ENCODE measurements at regions not wholly inside any gene's neighbourhood (a gene's known extent, or its start where the extent isn't known, plus 50 kb on each side); places are given as distances from the start of the nearest gene placed in this dataset.
"Not testable (repeated sequence)": the region's sequence is repeated elsewhere in the genome, so short reads cannot be mapped to it uniquely, and the experiment has no call there.

GRCh38 chr10:17538941-17539340, 78.2 kb downstream of the HACD1 start:
- Histone ChIP-seq H3K36me3 (ENCODE audit: control insufficient read depth, insufficient read depth, low read length, severe bottlenecking) (no peaks in the 10 kb centered on the region), H3K4me3 (ENCODE audit: low read length) (no peak overlapping the region), H3K4me1 (ENCODE audit: control insufficient read depth, insufficient read depth, low read length) (no peaks in the 10 kb centered on the region), H3K9me3 (ENCODE audit: control insufficient read depth, low read length) (peaks cover 6% of the 10 kb centered on the region), H3K9ac (ENCODE audit: low read length) (no peak overlapping the region), H3K27me3 (replicated peaks; ENCODE audit: control insufficient read depth, insufficient read depth, low read length) (no peaks in the 10 kb centered on the region)
- DNase-seq (ENCODE audit: low read depth) = no peak

GRCh38 chr10:17537281-17537680, 79.9 kb downstream of the HACD1 start:
- DNase-seq (ENCODE audit: low read depth) = no peak
- no peak overlapping the region for H3K4me3 ChIP-seq (ENCODE audit: low read length)
- no peak overlapping the region for H3K9ac ChIP-seq (ENCODE audit: low read length)
- no peaks in the 10 kb centered on the region for H3K27me3 ChIP-seq (replicated peaks; ENCODE audit: control insufficient read depth, insufficient read depth, low read length)
- H3K9me3 ChIP-seq (ENCODE audit: control insufficient read depth, low read length) = peaks cover 6% of the 10 kb centered on the region
- H3K36me3 ChIP-seq (ENCODE audit: control insufficient read depth, insufficient read depth, low read length, severe bottlenecking) = no peaks in the 10 kb centered on the region
- no peaks in the 10 kb centered on the region for H3K4me1 ChIP-seq (ENCODE audit: control insufficient read depth, insufficient read depth, low read length)

- H3K27me3 ChIP-seq (replicated peaks; ENCODE audit: control insufficient read depth, insufficient read depth, low read length) = no peaks in the 10 kb centered on the region
- no peak overlapping the region for H3K4me3 ChIP-seq (ENCODE audit: low read length)
- peak; percentile 14 for DNase-seq (ENCODE audit: low read depth)
- H3K36me3 ChIP-seq (ENCODE audit: control insufficient read depth, insufficient read depth, low read length, severe bottlenecking) = no peaks in the 10 kb centered on the region
- H3K9ac ChIP-seq (ENCODE audit: low read length) = no peak overlapping the region
- peaks cover 6% of the 10 kb centered on the region for H3K9me3 ChIP-seq (ENCODE audit: control insufficient read depth, low read length)
- H3K4me1 ChIP-seq (ENCODE audit: control insufficient read depth, insufficient read depth, low read length) = no peaks in the 10 kb centered on the region
Observed at GRCh38 chr10:17536221-17536620, 81.0 kb downstream of the HACD1 start.

GRCh38 chr10:17533731-17534130, 79.3 kb upstream of the ST8SIA6 start:
- H3K27me3 ChIP-seq (replicated peaks; ENCODE audit: control insufficient read depth, insufficient read depth, low read length) = no peaks in the 10 kb centered on the region
- H3K4me3 ChIP-seq (ENCODE audit: low read length) = no peak overlapping the region
- no peak for DNase-seq (ENCODE audit: low read depth)
- H3K9me3 ChIP-seq (ENCODE audit: control insufficient read depth, low read length) = no peaks in the 10 kb centered on the region
- H3K36me3 ChIP-seq (ENCODE audit: control insufficient read depth, insufficient read depth, low read length, severe bottlenecking) = no peaks in the 10 kb centered on the region
- H3K9ac ChIP-seq (ENCODE audit: low read length) = no peak overlapping the region
- no peaks in the 10 kb centered on the region for H3K4me1 ChIP-seq (ENCODE audit: control insufficient read depth, insufficient read depth, low read length)

- H3K36me3 ChIP-seq (ENCODE audit: control insufficient read depth, insufficient read depth, low read length, severe bottlenecking) = no peaks in the 10 kb centered on the region
- H3K4me1 ChIP-seq (ENCODE audit: control insufficient read depth, insufficient read depth, low read length) = peaks cover 9% of the 10 kb centered on the region
- no peak for DNase-seq (ENCODE audit: low read depth)
- H3K27me3 ChIP-seq (replicated peaks; ENCODE audit: control insufficient read depth, insufficient read depth, low read length) = no peaks in the 10 kb centered on the region
- H3K4me3 ChIP-seq (ENCODE audit: low read length) = no peak overlapping the region
- H3K9ac ChIP-seq (ENCODE audit: low read length) = no peak overlapping the region
- no peaks in the 10 kb centered on the region for H3K9me3 ChIP-seq (ENCODE audit: control insufficient read depth, low read length)
Observed at GRCh38 chr10:17528306-17528862, 74.0 kb upstream of the ST8SIA6 start.

- H3K27me3 ChIP-seq (replicated peaks; ENCODE audit: control insufficient read depth, insufficient read depth, low read length) = no peaks in the 10 kb centered on the region
- peak overlapping the region; percentile 17 for H3K4me3 ChIP-seq (ENCODE audit: low read length)
- peaks cover 9% of the 10 kb centered on the region for H3K4me1 ChIP-seq (ENCODE audit: control insufficient read depth, insufficient read depth, low read length)
- H3K9me3 ChIP-seq (ENCODE audit: control insufficient read depth, low read length) = no peaks in the 10 kb centered on the region
- H3K36me3 ChIP-seq (ENCODE audit: control insufficient read depth, insufficient read depth, low read length, severe bottlenecking) = no peaks in the 10 kb centered on the region
- no peak overlapping the region for H3K9ac ChIP-seq (ENCODE audit: low read length)
- DNase-seq (ENCODE audit: low read depth) = peak; percentile 89
Observed at GRCh38 chr10:17527514-17528146, 73.2 kb upstream of the ST8SIA6 start.

- H3K4me3 ChIP-seq (ENCODE audit: low read length); H3K36me3 ChIP-seq (ENCODE audit: control insufficient read depth, insufficient read depth, low read length, severe bottlenecking); H3K9ac ChIP-seq (ENCODE audit: low read length); DNase-seq (ENCODE audit: low read depth); H3K27me3 ChIP-seq (replicated peaks; ENCODE audit: control insufficient read depth, insufficient read depth, low read length); H3K9me3 ChIP-seq (ENCODE audit: control insufficient read depth, low read length); H3K4me1 ChIP-seq (ENCODE audit: control insufficient read depth, insufficient read depth, low read length): not testable (repeated sequence)
Observed at GRCh38 chr10:17526571-17526970, 72.2 kb upstream of the ST8SIA6 start.

GRCh38 chr10:17523917-17524316, 69.5 kb upstream of the ST8SIA6 start:
- H3K9me3 ChIP-seq (ENCODE audit: control insufficient read depth, low read length) = no peaks in the 10 kb centered on the region
- no peak for DNase-seq (ENCODE audit: low read depth)
- no peak overlapping the region for H3K9ac ChIP-seq (ENCODE audit: low read length)
- H3K4me1 ChIP-seq (ENCODE audit: control insufficient read depth, insufficient read depth, low read length) = peaks cover 10% of the 10 kb centered on the region
- H3K4me3 ChIP-seq (ENCODE audit: low read length) = no peak overlapping the region
- H3K27me3 ChIP-seq (replicated peaks; ENCODE audit: control insufficient read depth, insufficient read depth, low read length) = no peaks in the 10 kb centered on the region
- H3K36me3 ChIP-seq (ENCODE audit: control insufficient read depth, insufficient read depth, low read length, severe bottlenecking) = no peaks in the 10 kb centered on the region

GRCh38 chr10:17523246-17523753, 68.9 kb upstream of the ST8SIA6 start:
- Histone ChIP-seq H3K36me3 (ENCODE audit: control insufficient read depth, insufficient read depth, low read length, severe bottlenecking) (no peaks in the 10 kb centered on the region), H3K27me3 (replicated peaks; ENCODE audit: control insufficient read depth, insufficient read depth, low read length) (no peaks in the 10 kb centered on the region)
- no peak for DNase-seq (ENCODE audit: low read depth)

GRCh38 chr10:17522269-17522668, 67.9 kb upstream of the ST8SIA6 start:
- H3K27me3 ChIP-seq (replicated peaks; ENCODE audit: control insufficient read depth, insufficient read depth, low read length); H3K9ac ChIP-seq (ENCODE audit: low read length); H3K4me3 ChIP-seq (ENCODE audit: low read length); H3K9me3 ChIP-seq (ENCODE audit: control insufficient read depth, low read length); H3K36me3 ChIP-seq (ENCODE audit: control insufficient read depth, insufficient read depth, low read length, severe bottlenecking); DNase-seq (ENCODE audit: low read depth): not testable (repeated sequence)
- H3K4me1 ChIP-seq (ENCODE audit: control insufficient read depth, insufficient read depth, low read length) = peaks cover 13% of the 10 kb centered on the region

More at GRCh38 chr10:17523246-17523753, 68.9 kb upstream of the ST8SIA6 start:
- H3K4me3 ChIP-seq (ENCODE audit: low read length) = no peak overlapping the region
- H3K9ac ChIP-seq (ENCODE audit: low read length) = no peak overlapping the region
- peaks cover 16% of the 10 kb centered on the region for H3K4me1 ChIP-seq (ENCODE audit: control insufficient read depth, insufficient read depth, low read length)
- H3K9me3 ChIP-seq (ENCODE audit: control insufficient read depth, low read length) = no peaks in the 10 kb centered on the region

GRCh38 chr10:17519457-17519856, 65.1 kb upstream of the ST8SIA6 start:
- Histone ChIP-seq H3K27me3 (replicated peaks; ENCODE audit: control insufficient read depth, insufficient read depth, low read length) (no peaks in the 10 kb centered on the region), H3K4me3 (ENCODE audit: low read length) (no peak overlapping the region), H3K4me1 (ENCODE audit: control insufficient read depth, insufficient read depth, low read length) (peaks cover 18% of the 10 kb centered on the region), H3K9me3 (ENCODE audit: control insufficient read depth, low read length) (no peaks in the 10 kb centered on the region), H3K36me3 (ENCODE audit: control insufficient read depth, insufficient read depth, low read length, severe bottlenecking) (no peaks in the 10 kb centered on the region), H3K9ac (ENCODE audit: low read length) (no peak overlapping the region)
- no peak for DNase-seq (ENCODE audit: low read depth)

GRCh38 chr10:17518338-17518737, 63.9 kb upstream of the ST8SIA6 start:
- Histone ChIP-seq H3K9ac (ENCODE audit: low read length) (no peak overlapping the region), H3K4me1 (ENCODE audit: control insufficient read depth, insufficient read depth, low read length) (peaks cover 20% of the 10 kb centered on the region), H3K27me3 (replicated peaks; ENCODE audit: control insufficient read depth, insufficient read depth, low read length) (no peaks in the 10 kb centered on the region), H3K36me3 (ENCODE audit: control insufficient read depth, insufficient read depth, low read length, severe bottlenecking) (no peaks in the 10 kb centered on the region), H3K9me3 (ENCODE audit: control insufficient read depth, low read length) (no peaks in the 10 kb centered on the region), H3K4me3 (ENCODE audit: low read length) (no peak overlapping the region)
- no peak for DNase-seq (ENCODE audit: low read depth)

All from adipocyte (in vitro differentiated cells).